PC-9 (cell line): ENCODE measurements at regions not wholly inside any gene's neighbourhood (a gene's known extent, or its start where the extent isn't known, plus 50 kb on each side); places are given as distances from the start of the nearest gene placed in this dataset.
"Not testable (repeated sequence)": the region's sequence is repeated elsewhere in the genome, so short reads cannot be mapped to it uniquely, and the experiment has no call there.

Source experiments
- BruUV-seq: library from RNA; stranded (reverse); fragments of 400-500 nt; replicated peaks from 2 replicates; lab custom pipeline; 2021; lab: Mats Ljungman, UMichigan
- CTCF ChIA-PET: fragments of 300-600 bp; sonication (Branson Sonifier 250); formaldehyde crosslinking; loops from one replicate; lab custom pipeline; 2022; ENCODE audit warnings: antibody characterized with exemption; lab: Charles Lee
- POLR2A ChIA-PET: fragments of 300-600 bp; sonication (Branson Sonifier 250); formaldehyde crosslinking; loops from one replicate; lab custom pipeline; 2022; ENCODE audit warnings: antibody characterized with exemption; ENCODE audit not compliant: unreplicated experiment; lab: Charles Lee
- DNase-seq, 2 experiments: peaks; one replicate each; pipeline versions ENCODE4 v3.0.0 to v3.0.0-alpha.2; 2015 to 2022; ENCODE audit warnings: mixed read lengths in 1 of 2
- H2AFZ ChIP-seq: fragments of 200-600 bp; sonication (generic); 2 replicates; pipeline ENCODE4 v1.8.1; 2017; ENCODE audit warnings: antibody characterized with exemption
- H3F3A ChIP-seq: fragments of 200-600 bp; sonication (generic); 2 replicates; pipeline ENCODE4 v1.8.1; 2017; ENCODE audit warnings: antibody characterized with exemption, mild to moderate bottlenecking, low read depth; ENCODE audit not compliant: insufficient read depth
- H3K27ac ChIP-seq: fragments of 200-600 bp; sonication (generic); 2 replicates; pipeline ENCODE4 v1.6.1; 2016; ENCODE audit warnings: mixed run types
- H3K27me3 ChIP-seq: fragments of 200-600 bp; sonication (generic); 2 replicates; pipeline ENCODE4 v1.6.1; 2016; ENCODE audit warnings: low read depth, mixed run types; ENCODE audit not compliant: insufficient read depth
- H3K36me3 ChIP-seq: fragments of 200-600 bp; sonication (generic); 2 replicates; pipeline ENCODE4 v1.6.1; 2016; ENCODE audit warnings: low read depth, mixed run types
- H3K4me1 ChIP-seq: fragments of 200-600 bp; sonication (generic); replicated peaks from 2 replicates; pipeline ENCODE4 v1.6.1; 2016; ENCODE audit warnings: mixed run types; ENCODE audit not compliant: insufficient read depth
- H3K4me2 ChIP-seq: fragments of 200-600 bp; sonication (generic); 2 replicates; pipeline ENCODE4 v1.6.1; 2017; ENCODE audit warnings: mixed run types
- H3K4me3 ChIP-seq: fragments of 200-600 bp; sonication (generic); 2 replicates; pipeline ENCODE4 v1.6.1; 2016; ENCODE audit warnings: mixed run types
- H3K79me2 ChIP-seq: fragments of 200-600 bp; sonication (generic); 2 replicates; pipeline ENCODE4 v1.6.1; 2017; ENCODE audit warnings: low read depth, mixed run types
- H3K9me2 ChIP-seq: fragments of 200-600 bp; sonication (generic); 2 replicates; pipeline ENCODE4 v1.8.1; 2017; ENCODE audit warnings: mild to moderate bottlenecking; ENCODE audit not compliant: insufficient read depth
- H3K9me3 ChIP-seq: fragments of 200-600 bp; sonication (generic); 2 replicates; pipeline ENCODE4 v1.8.1; 2016; ENCODE audit warnings: low read depth; ENCODE audit not compliant: insufficient read depth
- H4K20me1 ChIP-seq: fragments of 200-600 bp; sonication (generic); 2 replicates; pipeline ENCODE4 v1.8.1; 2017; ENCODE audit not compliant: insufficient read depth
- CTCF ChIP-seq: fragments of 200-600 bp; sonication (generic); conservative IDR thresholded peaks from 2 replicates; pipeline ENCODE4 v1.6.1; 2017; ENCODE audit warnings: mixed run types, antibody characterized with exemption, mild to moderate bottlenecking, moderate library complexity
- EZH2 ChIP-seq: fragments of 200-600 bp; sonication (generic); IDR thresholded peaks from 2 replicates; pipeline ENCODE4 v1.8.0; 2017; ENCODE audit warnings: antibody characterized with exemption, low read depth
- intact Hi-C: fragments of 100-400 bp; cut with micrococcal nuclease; formaldehyde crosslinking; loops from one replicate; pipeline ENCODE4 v1.10.0; 2022; ENCODE audit not compliant: unreplicated experiment

- H3F3A ChIP-seq: peaks cover 22% of the 10 kb centered on the region
- no TSS peak for BruUV-seq
- no peak for DNase-seq
- H3K4me2 ChIP-seq: no peak overlapping the region
- H3K27ac ChIP-seq: no peak overlapping the region
- H3K9me3 ChIP-seq: no peaks in the 10 kb centered on the region
- no peak overlapping the region for H2AFZ ChIP-seq
- TF ChIP-seq CTCF: no peak
- no peak for TF ChIP-seq EZH2
- no peaks in the 10 kb centered on the region; the same call in 1 of the 2 replicates for H3K36me3 ChIP-seq
- H3K27me3 ChIP-seq: no peaks in the 10 kb centered on the region
- intact Hi-C loops: loop anchor here (5.0 kb wide), 1 partner anchor 132 kb away; the partner anchor contains the start of gene UTRN
- no peak overlapping the region for H3K4me3 ChIP-seq
- peaks cover 32% of the 10 kb centered on the region for H3K4me1 ChIP-seq
- peaks cover 26% of the 10 kb centered on the region for H3K79me2 ChIP-seq
- H3K9me2 ChIP-seq: no peaks in the 10 kb centered on the region
- CTCF ChIA-PET: no interaction called here
- H4K20me1 ChIP-seq: no peaks in the 10 kb centered on the region
- POLR2A ChIA-PET: no interaction called here
Observed at GRCh38 chr6:144418959-144419545, 133.9 kb downstream of the UTRN start.

- intact Hi-C loops: no loop called here
- Histone ChIP-seq H3K27ac (no peak overlapping the region), H3K9me3 (no peaks in the 10 kb centered on the region), H3K27me3 (no peaks in the 10 kb centered on the region), H3K9me2 (no peaks in the 10 kb centered on the region), H4K20me1 (no peaks in the 10 kb centered on the region), H3K79me2 (peaks cover 10% of the 10 kb centered on the region), H2AFZ (no peak overlapping the region), H3K36me3 (peaks cover 10% of the 10 kb centered on the region), H3K4me3 (no peak overlapping the region), H3K4me1 (no peaks in the 10 kb centered on the region), H3K4me2 (no peak overlapping the region), H3F3A (no peaks in the 10 kb centered on the region; the same call in 1 of the 2 replicates)
- no TSS peak for BruUV-seq
- no peak for DNase-seq
- TF ChIP-seq EZH2: no peak
- no peak for TF ChIP-seq CTCF
- CTCF ChIA-PET: no interaction called here
- POLR2A ChIA-PET: no interaction called here
Observed at GRCh38 chr6:144423167-144423566, 138.0 kb downstream of the UTRN start.

- Histone ChIP-seq H3K4me3 (no peak overlapping the region), H3K4me2 (no peak overlapping the region), H3F3A (peaks cover 5% of the 10 kb centered on the region; the same call in 1 of the 2 replicates), H3K27me3 (no peaks in the 10 kb centered on the region), H4K20me1 (no peaks in the 10 kb centered on the region), H3K4me1 (0 out of 2 replicates have a peak, but pooled peaks cover 2% of the 10 kb centered on the region), H3K36me3 (peaks cover 14% of the 10 kb centered on the region), H2AFZ (no peak overlapping the region), H3K27ac (no peak overlapping the region), H3K9me2 (no peaks in the 10 kb centered on the region), H3K79me2 (no peaks in the 10 kb centered on the region), H3K9me3 (no peaks in the 10 kb centered on the region)
- BruUV-seq: no TSS peak
- intact Hi-C loops: no loop called here
- POLR2A ChIA-PET: interaction anchor here (0.6 to 0.7 kb wide), 2 partner anchors 41 to 69 kb away, joined by 5 read pairs; no protein-coding TSS in a partner anchor
- no peak for TF ChIP-seq CTCF
- TF ChIP-seq EZH2: no peak
- DNase-seq: no peak
- CTCF ChIA-PET: no interaction called here
Observed at GRCh38 chr6:144429753-144430152, 144.6 kb downstream of the UTRN start.

- H3K9me2 ChIP-seq, intact Hi-C loops, BruUV-seq, POLR2A ChIA-PET, H3K79me2 ChIP-seq, H3K4me2 ChIP-seq, H3K4me1 ChIP-seq, H3K27ac ChIP-seq, H3K9me3 ChIP-seq, H3K4me3 ChIP-seq, H3F3A ChIP-seq, H2AFZ ChIP-seq, DNase-seq, CTCF ChIA-PET, H3K27me3 ChIP-seq, H4K20me1 ChIP-seq: not testable (repeated sequence)
- H3K36me3 ChIP-seq: peaks cover 17% of the 10 kb centered on the region
Observed at GRCh38 chr6:144433446-144433845, 148.3 kb downstream of the UTRN start.
